ENCODE measurements at regions not wholly inside any gene's neighbourhood (a gene's known extent, or its start where the extent isn't known, plus 50 kb on each side); places are given as distances from the start of the nearest gene placed in this dataset.
"Not testable (repeated sequence)": the region's sequence is repeated elsewhere in the genome, so short reads cannot be mapped to it uniquely, and the experiment has no call there.

- DNase-seq, result not testable (repeated sequence)
Observed at GRCh38 chr20:29533566-29534177, 1723.8 kb upstream of the DEFB115 start.

- not testable (repeated sequence) for DNase-seq
Observed at GRCh38 chr20:29566901-29567635, 1690.4 kb upstream of the DEFB115 start.

GRCh38 chr20:29567671-29568070 is 1689.8 kb upstream of the DEFB115 start:
- not testable (repeated sequence) for DNase-seq

DNA sequence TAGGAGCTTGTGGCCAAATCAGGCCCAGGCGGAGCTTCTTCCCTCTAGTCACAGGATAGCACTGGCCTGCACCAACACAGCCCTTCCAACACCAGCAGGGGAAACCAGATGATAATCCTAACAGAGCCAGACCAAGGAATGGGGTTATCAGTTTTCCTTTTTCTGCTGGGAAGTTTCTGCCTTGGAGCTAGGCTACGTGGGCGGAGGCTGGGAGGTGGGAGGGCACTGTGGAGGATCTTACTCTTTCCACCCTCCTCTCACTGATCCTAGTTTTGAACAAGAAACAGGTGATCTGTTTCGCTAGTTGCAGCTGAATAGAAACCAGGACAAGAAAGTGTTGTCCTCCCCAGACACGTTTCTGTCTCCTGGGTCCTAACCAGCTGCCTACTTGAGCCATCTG is 1687.3 kb upstream of the DEFB115 start:
- not testable (repeated sequence) for DNase-seq

GRCh38 chr20:29589530-29589929 is 1667.9 kb upstream of the DEFB115 start:
- not testable (repeated sequence) for DNase-seq

DNA sequence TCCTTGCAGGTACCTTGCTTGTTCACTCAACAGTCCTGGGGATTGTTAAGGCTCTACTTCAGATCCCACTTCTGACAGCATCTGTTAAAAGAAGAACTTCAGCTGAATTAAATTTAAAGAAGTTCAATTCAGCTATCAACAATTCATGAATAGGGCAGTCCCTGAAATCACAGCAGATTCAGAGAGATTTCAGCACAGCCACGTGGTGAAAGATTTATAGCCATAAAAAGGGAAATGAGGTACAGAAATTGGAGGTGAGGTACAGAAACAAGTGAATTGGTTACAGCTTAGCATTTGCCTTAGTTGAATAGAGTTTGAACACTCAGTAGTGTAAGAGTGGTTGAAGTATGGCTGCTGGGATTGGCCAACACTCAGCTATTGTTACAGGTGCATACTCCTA is 1653.3 kb upstream of the DEFB115 start:
- DNase-seq, result not testable (repeated sequence)

DNA sequence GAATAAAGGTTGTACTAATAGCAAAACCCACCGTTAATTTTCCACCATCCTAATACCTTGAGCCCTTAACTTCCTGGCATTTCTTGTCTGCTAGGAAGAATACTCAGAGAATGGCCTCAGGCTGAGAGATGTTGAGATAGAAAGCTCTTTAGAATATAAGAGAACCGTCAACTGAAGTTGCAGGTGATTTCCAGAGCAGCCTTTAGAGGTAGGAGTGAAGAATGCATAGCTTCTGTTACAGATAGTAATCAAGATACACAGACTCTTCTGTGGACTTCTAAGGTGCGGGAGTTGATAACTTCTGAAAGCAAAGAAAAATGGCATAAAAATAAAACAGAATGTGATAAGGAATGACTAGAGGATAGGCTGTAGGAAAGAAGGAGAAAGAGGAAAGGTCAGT is 1651.3 kb upstream of the DEFB115 start:
- not testable (repeated sequence) for DNase-seq

DNA sequence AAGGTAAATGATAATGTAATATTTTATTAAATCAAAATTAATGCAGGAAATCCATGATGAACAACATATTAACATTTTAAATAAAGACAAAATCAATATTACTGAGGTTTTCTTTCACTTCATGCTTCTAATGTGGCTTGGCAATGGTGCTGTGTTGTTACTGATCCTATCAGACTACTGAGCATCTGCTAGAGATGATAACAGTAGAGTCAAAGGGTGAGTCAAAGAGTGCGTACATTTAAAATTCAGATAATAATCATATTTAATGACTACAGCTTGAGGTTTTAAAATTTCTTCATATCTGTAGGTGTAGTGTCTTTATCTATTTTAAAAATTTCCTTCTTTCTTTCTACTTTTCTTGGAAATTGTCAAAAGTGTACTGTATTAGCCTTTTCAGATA is 1628.1 kb upstream of the DEFB115 start:
- DNase-seq, result not testable (repeated sequence)
